ENCODE measurements at regions not wholly inside any gene's neighbourhood (a gene's known extent, or its start where the extent isn't known, plus 50 kb on each side); places are given as distances from the start of the nearest gene placed in this dataset.

GRCh38 chr3:59277816-59278215, 228.0 kb upstream of the CFAP20DC start:
- no peaks in the 10 kb centered on the region for H3K36me3 ChIP-seq
- peaks cover 0 to 3% of the 10 kb centered on the region in 2 donors for H3K9me3 ChIP-seq
- DNase-seq: no peak
- intact Hi-C loops (cut with DNase I): no loop called here
- H3K4me3 ChIP-seq: no peak overlapping the region
- H3K27me3 ChIP-seq: no peaks in the 10 kb centered on the region
- TF ChIP-seq CTCF (IDR thresholded peaks at IDR 0.05) (no peak), POLR2A (IDR thresholded peaks at IDR 0.05) (no peak), EP300 (IDR thresholded peaks at IDR 0.05) (no peak)
- H3K27ac ChIP-seq: no peak overlapping the region
- WGBS, 3 donors: 5 to 22% (median 11%) methylated on average over 1 of the region's 1 CpG
- no peaks in the 10 kb centered on the region for H3K4me1 ChIP-seq (ENCODE audit: insufficient read depth)

GRCh38 chr3:59277201-59277600, 227.4 kb upstream of the CFAP20DC start:
- no peaks in the 10 kb centered on the region for H3K27me3 ChIP-seq
- intact Hi-C loops (cut with DNase I): no loop called here
- no peak for TF ChIP-seq EP300 (IDR thresholded peaks at IDR 0.05)
- TF ChIP-seq CTCF (IDR thresholded peaks at IDR 0.05): no peak
- no peak for TF ChIP-seq POLR2A (IDR thresholded peaks at IDR 0.05)
- WGBS, 3 donors: 75 to 79% (median 77%) methylated on average over 4 of the region's 4 CpGs
- peaks cover 0 to 3% of the 10 kb centered on the region in 2 donors for H3K9me3 ChIP-seq
- DNase-seq: no peak
- H3K4me3 ChIP-seq: no peak overlapping the region
- H3K36me3 ChIP-seq: no peaks in the 10 kb centered on the region
- H3K4me1 ChIP-seq (ENCODE audit: insufficient read depth): no peaks in the 10 kb centered on the region
- H3K27ac ChIP-seq: no peak overlapping the region

DNA sequence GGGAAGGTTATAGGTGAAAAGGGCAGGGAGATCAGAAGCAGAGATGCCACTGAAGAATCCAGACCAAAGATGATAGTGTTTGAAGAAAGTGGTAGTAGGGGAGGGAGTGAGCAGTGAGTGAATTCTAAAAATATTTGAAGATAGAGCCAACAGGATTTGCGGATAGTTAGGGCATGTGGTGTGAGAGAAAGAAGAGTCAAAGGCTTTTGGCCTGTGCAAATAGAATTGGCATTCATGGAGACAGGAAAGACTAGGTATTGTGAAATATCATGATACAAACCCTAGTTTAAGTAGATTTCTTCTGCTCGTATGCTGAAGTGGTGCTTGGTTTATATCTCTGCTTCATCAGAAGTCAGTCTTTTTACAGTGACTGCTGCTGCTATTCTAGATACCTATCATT, 224.2 kb upstream of the CFAP20DC start:
- 72 to 82% (median 76%) methylated on average over 2 of the region's 2 CpGs for WGBS, 3 donors
- DNase-seq: no peak
- intact Hi-C loops (cut with DNase I): no loop called here
- Histone ChIP-seq H3K4me3 (no peak overlapping the region), H3K36me3 (no peaks in the 10 kb centered on the region), H3K27ac (no peak overlapping the region), H3K9me3 (peaks cover 0 to 3% of the 10 kb centered on the region in 2 donors), H3K4me1 (ENCODE audit: insufficient read depth) (no peaks in the 10 kb centered on the region), H3K27me3 (no peaks in the 10 kb centered on the region)
- TF ChIP-seq EP300 (IDR thresholded peaks at IDR 0.05): no peak
- TF ChIP-seq POLR2A (IDR thresholded peaks at IDR 0.05): no peak
- TF ChIP-seq CTCF (IDR thresholded peaks at IDR 0.05): no peak

DNA sequence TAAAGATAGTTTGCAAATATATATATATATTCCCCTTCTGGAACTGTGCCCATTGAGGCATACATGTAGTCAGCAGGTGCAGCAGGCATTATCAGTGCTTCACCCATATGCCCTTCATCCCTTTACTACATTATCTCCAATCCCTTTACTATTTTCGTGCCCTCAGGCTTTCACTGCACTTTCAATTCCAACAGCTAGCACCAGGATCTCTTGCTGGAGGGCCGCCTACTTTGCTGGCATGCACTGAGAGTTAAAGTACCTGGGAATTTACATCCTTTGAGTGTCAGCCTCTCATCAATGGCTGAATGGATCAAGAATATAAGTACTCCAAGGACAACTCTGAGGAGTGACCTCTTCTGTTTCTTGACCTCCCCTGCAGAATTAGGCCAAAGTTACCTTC, 222.1 kb upstream of the CFAP20DC start:
- intact Hi-C loops (cut with DNase I): no loop called here

GRCh38 chr3:59270921-59271320, 221.1 kb upstream of the CFAP20DC start:
- DNase-seq: no peak
- Histone ChIP-seq H3K27ac (no peak overlapping the region), H3K4me3 (no peak overlapping the region), H3K27me3 (no peaks in the 10 kb centered on the region), H3K4me1 (ENCODE audit: insufficient read depth) (no peaks in the 10 kb centered on the region), H3K9me3 (no peaks in the 10 kb centered on the region), H3K36me3 (no peaks in the 10 kb centered on the region)
- no peak for TF ChIP-seq EP300 (IDR thresholded peaks at IDR 0.05)
- intact Hi-C loops (cut with DNase I): no loop called here
- 94 to 95% (median 95%) methylated on average over 4 of the region's 4 CpGs for WGBS, 3 donors

More for the DNA sequence above, 222.1 kb upstream of the CFAP20DC start:
- H3K27me3 ChIP-seq: no peaks in the 10 kb centered on the region
- 79 to 91% (median 82%) methylated on average over 2 of the region's 2 CpGs for WGBS, 3 donors
- H3K4me3 ChIP-seq: no peak overlapping the region
- no peaks in the 10 kb centered on the region for H3K4me1 ChIP-seq (ENCODE audit: insufficient read depth)
- H3K9me3 ChIP-seq: no peaks in the 10 kb centered on the region
- TF ChIP-seq EP300 (IDR thresholded peaks at IDR 0.05): no peak
- DNase-seq: no peak
- no peaks in the 10 kb centered on the region for H3K36me3 ChIP-seq
- H3K27ac ChIP-seq: no peak overlapping the region

- H3K36me3 ChIP-seq: no peaks in the 10 kb centered on the region
- H3K27me3 ChIP-seq: no peaks in the 10 kb centered on the region
- no peaks in the 10 kb centered on the region for H3K9me3 ChIP-seq
- no peak overlapping the region for H3K27ac ChIP-seq
- H3K4me3 ChIP-seq: no peak overlapping the region
- H3K4me1 ChIP-seq (ENCODE audit: insufficient read depth): no peaks in the 10 kb centered on the region
- TF ChIP-seq POLR2A (IDR thresholded peaks at IDR 0.05) (no peak), CTCF (IDR thresholded peaks at IDR 0.05) (no peak), EP300 (IDR thresholded peaks at IDR 0.05) (no peak)
- DNase-seq: no peak
- WGBS, 3 donors: 90 to 98% (median 93%) methylated on average over 2 of the region's 2 CpGs
- intact Hi-C loops (cut with DNase I): no loop called here
These were observed 220.4 kb upstream of the CFAP20DC start for GRCh38 chr3:59270209-59270608.
